Neural cell (in vitro differentiated cells): ENCODE measurements at regions not wholly inside any gene's neighbourhood (a gene's known extent, or its start where the extent isn't known, plus 50 kb on each side); places are given as distances from the start of the nearest gene placed in this dataset.

ENCODE experiments used
- H2AFZ ChIP-seq: fragments of 200-600, 300-800 bp; sonication (generic), shearing (Covaris generic); 2 replicates; pipeline ENCODE4 v1.6.0; 2014; ENCODE audit warnings: low read depth, mild to moderate bottlenecking, antibody characterized with exemption, low read length, moderate library complexity
- H3F3A ChIP-seq: fragments of 200-600 bp; shearing (Covaris generic); 2 replicates; pipeline ENCODE4 v1.6.1; 2016; ENCODE audit warnings: mild to moderate bottlenecking, moderate library complexity, mixed read lengths, antibody characterized with exemption, low read length; ENCODE audit not compliant: insufficient read depth, poor library complexity, severe bottlenecking
- H3K27ac ChIP-seq: fragments of 200-600, 300-800 bp; sonication (generic), shearing (Covaris generic); 2 replicates; pipeline ENCODE4 v1.5.1; 2014; ENCODE audit warnings: mild to moderate bottlenecking, low read length, moderate library complexity
- H3K27me3 ChIP-seq: fragments of 300-800, 200-600 bp; sonication (generic), shearing (Covaris generic); 2 replicates; pipeline ENCODE4 v1.6.0; 2014; ENCODE audit warnings: mild to moderate bottlenecking, low read depth, low read length, moderate library complexity; ENCODE audit not compliant: insufficient read depth
- H3K36me3 ChIP-seq: fragments of 300-800, 200-600 bp; sonication (generic), shearing (Covaris generic); 2 replicates; pipeline ENCODE4 v1.5.1; 2014; ENCODE audit warnings: mild to moderate bottlenecking, antibody characterized with exemption, low read length, moderate library complexity; ENCODE audit not compliant: insufficient read depth
- H3K4me2 ChIP-seq: fragments of 300-800, 200-600 bp; sonication (generic), shearing (Covaris generic); 2 replicates; pipeline ENCODE4 v1.6.0; 2014; ENCODE audit warnings: mild to moderate bottlenecking, low read length
- H3K4me3 ChIP-seq: fragments of 300-800, 200-600 bp; sonication (generic), shearing (Covaris generic); 2 replicates; pipeline ENCODE4 v1.5.1; 2014; ENCODE audit warnings: mild to moderate bottlenecking, low read length, moderate library complexity
- H3K79me2 ChIP-seq: fragments of 200-600 bp; shearing (Covaris generic); replicated peaks from 2 replicates; pipeline ENCODE4 v1.6.0; 2014; ENCODE audit warnings: mild to moderate bottlenecking, low read length, moderate library complexity; ENCODE audit not compliant: insufficient read depth
- H3K9ac ChIP-seq: fragments of 300-800, 200-600 bp; sonication (generic), shearing (Covaris generic); 2 replicates; pipeline ENCODE4 v1.6.1; 2016; ENCODE audit warnings: mild to moderate bottlenecking, low read length, mixed read lengths
- H3K9me2 ChIP-seq: fragments of 200-600 bp; shearing (Covaris generic); 2 replicates; pipeline ENCODE4 v1.6.1; 2016; ENCODE audit warnings: mild to moderate bottlenecking, low read length, mixed read lengths; ENCODE audit not compliant: insufficient read depth
- H3K9me3 ChIP-seq: fragments of 200-600, 300-800 bp; sonication (generic), shearing (Covaris generic); 2 replicates; pipeline ENCODE4 v1.6.1; 2016; ENCODE audit warnings: mild to moderate bottlenecking, mixed run types, low read length, moderate library complexity, mixed read lengths
- H4K20me1 ChIP-seq: fragments of 200-600 bp; shearing (Covaris generic); 2 replicates; pipeline ENCODE4 v1.6.1; 2016; ENCODE audit warnings: mild to moderate bottlenecking, mixed run types; ENCODE audit not compliant: insufficient read depth
- CTCF ChIP-seq: fragments of 450-650 bp; IDR thresholded peaks from 2 replicates; pipeline ENCODE4 v1.5.1; 2014; ENCODE audit warnings: antibody characterized with exemption, mild to moderate bottlenecking, moderate library complexity; ENCODE audit not compliant: poor library complexity, severe bottlenecking
- EP300 ChIP-seq: fragments of 450-650 bp; conservative IDR thresholded peaks from 2 replicates; pipeline ENCODE4 v1.6.1; 2014; ENCODE audit warnings: antibody characterized with exemption, mild to moderate bottlenecking, moderate library complexity; ENCODE audit not compliant: poor library complexity, severe bottlenecking
- EZH2 ChIP-seq: fragments of 200-600, 300-800 bp; shearing (Covaris generic), sonication (generic); IDR thresholded peaks from 2 replicates; pipeline ENCODE4 v1.6.1; 2014; ENCODE audit warnings: antibody characterized with exemption, low read length, borderline replicate concordance, mild to moderate bottlenecking; ENCODE audit not compliant: insufficient read depth, poor library complexity, severe bottlenecking
- MXI1 ChIP-seq: fragments of 450-650 bp; conservative IDR thresholded peaks from 2 replicates; pipeline ENCODE4 v1.6.1; 2014; ENCODE audit warnings: antibody characterized with exemption, mild to moderate bottlenecking; ENCODE audit not compliant: poor library complexity, severe bottlenecking
- POLR2AphosphoS5 ChIP-seq: IDR thresholded peaks from 2 replicates; pipeline ENCODE4 v1.6.1; 2012
- RAD21 ChIP-seq: fragments of 450-650 bp; conservative IDR thresholded peaks from 2 replicates; pipeline ENCODE4 v1.6.1; 2014; ENCODE audit warnings: antibody characterized with exemption, mild to moderate bottlenecking, moderate library complexity
- REST ChIP-seq: IDR thresholded peaks from 2 replicates; pipeline ENCODE4 v1.6.1; 2012; ENCODE audit warnings: borderline replicate concordance
- SMC3 ChIP-seq: fragments of 450-650 bp; conservative IDR thresholded peaks from 2 replicates; pipeline ENCODE4 v1.6.1; 2014; ENCODE audit warnings: antibody characterized with exemption, mild to moderate bottlenecking, moderate library complexity; ENCODE audit not compliant: poor library complexity
- TAF1 ChIP-seq: IDR thresholded peaks from 2 replicates; pipeline ENCODE4 v1.6.1; 2012; ENCODE audit warnings: low read depth

- H3K4me3 ChIP-seq = no peak overlapping the region
- no peaks in the 10 kb centered on the region for H3K27me3 ChIP-seq
- no peaks in the 10 kb centered on the region for H3K9me2 ChIP-seq
- no peak overlapping the region for H3K9ac ChIP-seq
- no peak for TF ChIP-seq MXI1
- no peaks in the 10 kb centered on the region for H4K20me1 ChIP-seq
- H3F3A ChIP-seq = no peaks in the 10 kb centered on the region
- no peak overlapping the region for H3K4me2 ChIP-seq
- H2AFZ ChIP-seq = no peak overlapping the region
- H3K79me2 ChIP-seq = no peaks in the 10 kb centered on the region
- no peak overlapping the region for H3K27ac ChIP-seq
- no peaks in the 10 kb centered on the region for H3K36me3 ChIP-seq
- H3K9me3 ChIP-seq = no peaks in the 10 kb centered on the region
Observed at GRCh38 chr7:142638581-142638980, 110.7 kb upstream of the PRSS1 start.

- H3K9me3 ChIP-seq = no peaks in the 10 kb centered on the region
- no peaks in the 10 kb centered on the region for H3F3A ChIP-seq
- H3K9ac ChIP-seq = no peak overlapping the region
- no peak overlapping the region for H3K4me3 ChIP-seq
- H3K9me2 ChIP-seq = no peaks in the 10 kb centered on the region
- H3K27me3 ChIP-seq = no peaks in the 10 kb centered on the region
- no peaks in the 10 kb centered on the region for H3K79me2 ChIP-seq
- no peaks in the 10 kb centered on the region for H4K20me1 ChIP-seq
- H2AFZ ChIP-seq = no peak overlapping the region
- no peak overlapping the region for H3K27ac ChIP-seq
- H3K4me2 ChIP-seq = no peak overlapping the region
- no peaks in the 10 kb centered on the region for H3K36me3 ChIP-seq
- no peak for TF ChIP-seq POLR2AphosphoS5
- no peak for TF ChIP-seq MXI1
- no peak for TF ChIP-seq REST
- TF ChIP-seq TAF1 = no peak
- no peak for TF ChIP-seq EZH2
- TF ChIP-seq SMC3 = no peak
- TF ChIP-seq EP300 = no peak
- no peak for TF ChIP-seq CTCF
- no peak for TF ChIP-seq RAD21
Observed at GRCh38 chr7:142637240-142637639, 112.0 kb upstream of the PRSS1 start.

GRCh38 chr7:142636751-142637150 is 112.5 kb upstream of the PRSS1 start:
- H3K27ac ChIP-seq = no peak overlapping the region
- H3K27me3 ChIP-seq = no peaks in the 10 kb centered on the region
- H2AFZ ChIP-seq = no peak overlapping the region
- H3K4me3 ChIP-seq = no peak overlapping the region
- H3F3A ChIP-seq = no peaks in the 10 kb centered on the region
- TF ChIP-seq REST = no peak
- no peak for TF ChIP-seq SMC3
- no peak for TF ChIP-seq RAD21
- TF ChIP-seq CTCF = no peak
- TF ChIP-seq POLR2AphosphoS5 = no peak
- no peak for TF ChIP-seq EZH2
- no peak for TF ChIP-seq EP300
- TF ChIP-seq TAF1 = no peak
- no peak for TF ChIP-seq MXI1
- no peaks in the 10 kb centered on the region for H3K36me3 ChIP-seq
- no peaks in the 10 kb centered on the region for H3K9me3 ChIP-seq
- H3K4me2 ChIP-seq = no peak overlapping the region
- H4K20me1 ChIP-seq = no peaks in the 10 kb centered on the region
- no peak overlapping the region for H3K9ac ChIP-seq
- H3K79me2 ChIP-seq = no peaks in the 10 kb centered on the region
- H3K9me2 ChIP-seq = no peaks in the 10 kb centered on the region
